GM12878 (cell line): ENCODE measurements at regions not wholly inside any gene's neighbourhood (a gene's known extent, or its start where the extent isn't known, plus 50 kb on each side); places are given as distances from the start of the nearest gene placed in this dataset.

Experiments
- RBBP5 ChIP-seq: fragments of 200-600 bp; sonication (generic); conservative IDR thresholded peaks from 2 replicates; pipeline ENCODE4 v1.6.1; 2016
- SMAD5 ChIP-seq: IDR thresholded peaks from 2 replicates; pipeline ENCODE4 v1.6.1; 2016; ENCODE audit warnings: antibody characterized with exemption, low read depth
- TCF12 ChIP-seq: IDR thresholded peaks from 2 replicates; pipeline ENCODE4 v1.6.1; 2011; ENCODE audit warnings: low read depth, mild to moderate bottlenecking, low read length

- no peak for TF ChIP-seq RBBP5
- no peak for TF ChIP-seq SMAD5
- TF ChIP-seq TCF12 = no peak
These were observed 218.3 kb upstream of the CPNE8 start for GRCh38 chr12:39123580-39124253.
